ENCODE measurements at regions not wholly inside any gene's neighbourhood (a gene's known extent, or its start where the extent isn't known, plus 50 kb on each side); places are given as distances from the start of the nearest gene placed in this dataset.

DNA sequence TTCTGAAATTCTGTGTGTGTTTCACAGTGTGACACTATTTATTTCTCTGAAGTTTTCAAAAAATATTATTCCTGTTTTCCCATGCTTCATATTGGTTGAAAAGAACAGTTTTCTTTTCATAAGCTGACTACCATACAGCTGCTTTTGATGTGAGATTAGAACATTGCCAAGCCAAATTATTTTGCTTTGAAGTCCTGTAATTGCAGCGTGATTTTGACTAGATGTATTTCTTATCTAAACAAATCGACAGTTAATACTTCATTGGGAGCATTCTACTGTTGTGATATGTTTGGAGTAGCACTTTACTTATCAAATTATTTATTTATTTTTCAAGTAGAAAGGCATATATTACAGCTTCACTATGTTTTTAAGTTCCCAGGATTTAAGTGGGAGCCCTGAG is 132.0 kb downstream of the DACT1 start:
- TF ChIP-seq, protein P1, sequence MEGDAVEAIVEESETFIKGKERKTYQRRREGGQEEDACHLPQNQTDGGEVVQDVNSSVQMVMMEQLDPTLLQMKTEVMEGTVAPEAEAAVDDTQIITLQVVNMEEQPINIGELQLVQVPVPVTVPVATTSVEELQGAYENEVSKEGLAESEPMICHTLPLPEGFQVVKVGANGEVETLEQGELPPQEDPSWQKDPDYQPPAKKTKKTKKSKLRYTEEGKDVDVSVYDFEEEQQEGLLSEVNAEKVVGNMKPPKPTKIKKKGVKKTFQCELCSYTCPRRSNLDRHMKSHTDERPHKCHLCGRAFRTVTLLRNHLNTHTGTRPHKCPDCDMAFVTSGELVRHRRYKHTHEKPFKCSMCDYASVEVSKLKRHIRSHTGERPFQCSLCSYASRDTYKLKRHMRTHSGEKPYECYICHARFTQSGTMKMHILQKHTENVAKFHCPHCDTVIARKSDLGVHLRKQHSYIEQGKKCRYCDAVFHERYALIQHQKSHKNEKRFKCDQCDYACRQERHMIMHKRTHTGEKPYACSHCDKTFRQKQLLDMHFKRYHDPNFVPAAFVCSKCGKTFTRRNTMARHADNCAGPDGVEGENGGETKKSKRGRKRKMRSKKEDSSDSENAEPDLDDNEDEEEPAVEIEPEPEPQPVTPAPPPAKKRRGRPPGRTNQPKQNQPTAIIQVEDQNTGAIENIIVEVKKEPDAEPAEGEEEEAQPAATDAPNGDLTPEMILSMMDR (IDR thresholded peaks at IDR 0.05; ENCODE audit: unreplicated experiment in 3 of 3), result no peak

DNA sequence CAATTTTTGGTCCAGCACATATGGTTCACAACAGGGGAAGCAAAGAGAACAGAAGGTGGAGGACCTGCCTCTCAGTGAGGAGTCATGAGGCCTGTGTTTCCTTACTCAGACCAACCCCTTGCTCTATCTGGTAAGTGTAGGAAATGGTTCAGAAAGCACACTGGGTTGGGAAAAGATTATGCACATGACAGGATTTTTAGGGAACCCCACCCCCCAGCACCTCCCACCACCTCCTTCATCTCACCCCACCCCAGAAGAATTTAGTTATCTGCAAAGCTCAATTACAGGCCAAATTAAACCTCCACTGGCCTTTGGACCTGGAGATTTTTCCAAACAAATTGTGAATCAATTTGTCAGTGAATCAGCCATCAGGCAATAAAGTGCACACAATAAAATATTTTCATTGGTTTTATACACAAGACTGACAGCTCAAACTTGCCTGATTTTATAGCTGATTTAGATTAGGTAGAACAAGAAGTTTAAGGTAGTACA is 132.8 kb downstream of the DACT1 start:
- H3K27ac Mint-ChIP-seq, result peak overlapping the region; percentile 49 to 81 (median 67)
- H3K4me1 Mint-ChIP-seq, result peaks cover 69% of the 10 kb centered on the region
- peaks cover 3% of the 10 kb centered on the region for H3K27me3 Mint-ChIP-seq (ENCODE audit: low read depth)
- no peaks in the 10 kb centered on the region for H3K9me3 Mint-ChIP-seq
- TF ChIP-seq, protein P1 (IDR thresholded peaks at IDR 0.05; ENCODE audit: unreplicated experiment in 3 of 3), result no peak
- no peaks in the 10 kb centered on the region for H3K36me3 Mint-ChIP-seq (ENCODE audit: low read depth)
- H3K4me3 Mint-ChIP-seq, result no peak overlapping the region

More for the DNA sequence above, 132.0 kb downstream of the DACT1 start:
- Mint-ChIP-seq H3K27me3 (ENCODE audit: low read depth) (peaks cover 3% of the 10 kb centered on the region), H3K4me1 (peaks cover 76% of the 10 kb centered on the region), H3K27ac (peak overlapping the region; percentile 59 to 81 (median 61)), H3K9me3 (no peaks in the 10 kb centered on the region), H3K36me3 (ENCODE audit: low read depth) (no peaks in the 10 kb centered on the region), H3K4me3 (no peak overlapping the region)

DNA sequence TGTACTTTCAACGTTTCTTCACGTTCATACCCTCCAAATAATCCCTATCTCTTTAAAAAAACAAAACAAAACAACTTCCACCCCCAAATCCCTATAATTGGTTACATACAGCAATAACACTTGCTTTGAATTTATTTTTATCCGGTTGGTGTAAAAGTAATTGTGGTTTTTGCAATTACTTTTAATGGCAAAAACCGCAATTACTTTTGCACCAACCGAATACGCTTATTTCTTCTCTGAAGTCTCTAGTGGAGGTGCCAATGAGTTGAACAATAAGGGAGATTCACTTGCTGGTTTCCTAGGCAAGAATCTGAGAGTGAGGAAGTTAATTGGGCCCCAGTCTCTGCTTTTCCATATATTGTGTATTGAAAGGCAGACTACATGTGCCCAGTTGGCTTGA is 133.3 kb downstream of the DACT1 start:
- Mint-ChIP-seq H3K9me3 (no peaks in the 10 kb centered on the region), H3K27ac (peak overlapping the region; percentile 49 to 81 (median 67)), H3K4me3 (no peak overlapping the region), H3K4me1 (peaks cover 64% of the 10 kb centered on the region), H3K36me3 (ENCODE audit: low read depth) (no peaks in the 10 kb centered on the region), H3K27me3 (ENCODE audit: low read depth) (peaks cover 3% of the 10 kb centered on the region)
- TF ChIP-seq, protein P1 (IDR thresholded peaks at IDR 0.05; ENCODE audit: unreplicated experiment in 3 of 3), result no peak

DNA sequence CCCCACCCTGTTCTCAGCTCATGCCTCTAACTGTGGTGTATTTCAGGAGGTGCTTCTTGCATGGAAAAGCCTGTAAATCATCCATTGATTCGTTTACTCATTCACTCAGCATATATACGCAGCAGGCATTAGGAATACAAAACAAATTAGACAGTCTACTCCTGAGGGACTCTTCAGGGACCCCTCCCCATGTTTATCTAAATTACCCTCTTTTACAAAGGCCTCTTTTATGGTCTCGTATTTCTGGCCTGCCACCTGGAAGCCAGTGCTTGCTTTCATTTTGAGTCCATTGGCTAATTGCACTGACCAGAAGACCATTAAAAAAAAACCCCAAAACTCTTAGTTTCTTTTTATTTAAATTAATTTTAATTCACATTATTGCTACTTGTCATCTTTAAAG is 134.4 kb downstream of the DACT1 start:
- no peaks in the 10 kb centered on the region for H3K27me3 Mint-ChIP-seq (ENCODE audit: low read depth)
- H3K9me3 Mint-ChIP-seq, result no peaks in the 10 kb centered on the region
- peaks cover 63% of the 10 kb centered on the region for H3K4me1 Mint-ChIP-seq
- H3K36me3 Mint-ChIP-seq (ENCODE audit: low read depth), result no peaks in the 10 kb centered on the region
- TF ChIP-seq, protein P1 (IDR thresholded peaks at IDR 0.05; ENCODE audit: unreplicated experiment in 3 of 3), result no peak
- H3K27ac Mint-ChIP-seq, result peak overlapping the region; percentile 81 to 89 (median 88)
- no peak overlapping the region for H3K4me3 Mint-ChIP-seq

DNA sequence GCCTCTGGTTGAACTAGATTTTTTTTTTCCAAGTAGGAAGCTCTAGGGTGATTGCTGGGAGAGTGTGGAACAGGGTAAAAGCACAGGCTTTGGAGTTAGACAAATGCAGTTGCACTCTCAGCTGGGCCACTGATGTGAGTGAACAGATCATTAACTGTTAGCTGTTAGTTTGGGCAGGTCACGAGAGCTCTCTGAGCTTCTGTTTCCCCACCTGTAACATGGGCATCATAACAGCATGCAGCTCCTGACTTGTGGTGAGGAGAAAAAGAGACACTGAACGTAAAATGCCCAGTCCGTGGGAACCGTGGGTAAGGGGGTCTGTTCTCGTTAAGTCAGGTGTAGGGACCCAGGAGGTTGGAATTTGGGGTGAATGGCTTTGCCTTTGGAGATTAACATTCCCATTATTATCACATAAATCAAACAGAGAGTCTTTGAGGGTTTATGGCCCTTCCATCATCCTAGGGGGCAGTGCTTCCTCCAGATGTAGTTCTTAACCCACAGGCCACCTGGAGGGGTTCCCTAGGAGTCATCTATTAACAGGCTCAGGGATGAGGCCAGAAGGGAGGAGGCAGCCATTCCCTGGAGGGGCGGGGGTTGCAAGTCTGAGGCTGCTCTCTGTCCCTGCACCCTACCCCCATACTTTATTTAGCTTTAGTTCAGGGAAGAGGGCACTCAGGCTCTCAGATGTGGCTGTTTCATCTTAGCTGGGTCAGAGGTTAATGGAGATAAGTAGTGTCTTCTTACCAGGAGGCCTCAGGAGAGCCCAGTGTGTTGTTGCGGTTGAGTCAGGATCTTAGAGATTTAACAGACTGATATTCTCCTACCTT is 135.2 kb downstream of the DACT1 start:
- Mint-ChIP-seq H3K9me3 (no peaks in the 10 kb centered on the region), H3K4me1 (peaks cover 72% of the 10 kb centered on the region), H3K27ac (peak overlapping the region; percentile 81 to 89 (median 86)), H3K36me3 (ENCODE audit: low read depth) (no peaks in the 10 kb centered on the region), H3K4me3 (no peak overlapping the region), H3K27me3 (ENCODE audit: low read depth) (no peaks in the 10 kb centered on the region)
- TF ChIP-seq, protein P1 (IDR thresholded peaks at IDR 0.05; ENCODE audit: unreplicated experiment in 3 of 3), result no peak
